ENCODE measurements at regions not wholly inside any gene's neighbourhood (a gene's known extent, or its start where the extent isn't known, plus 50 kb on each side); places are given as distances from the start of the nearest gene placed in this dataset.

DNA sequence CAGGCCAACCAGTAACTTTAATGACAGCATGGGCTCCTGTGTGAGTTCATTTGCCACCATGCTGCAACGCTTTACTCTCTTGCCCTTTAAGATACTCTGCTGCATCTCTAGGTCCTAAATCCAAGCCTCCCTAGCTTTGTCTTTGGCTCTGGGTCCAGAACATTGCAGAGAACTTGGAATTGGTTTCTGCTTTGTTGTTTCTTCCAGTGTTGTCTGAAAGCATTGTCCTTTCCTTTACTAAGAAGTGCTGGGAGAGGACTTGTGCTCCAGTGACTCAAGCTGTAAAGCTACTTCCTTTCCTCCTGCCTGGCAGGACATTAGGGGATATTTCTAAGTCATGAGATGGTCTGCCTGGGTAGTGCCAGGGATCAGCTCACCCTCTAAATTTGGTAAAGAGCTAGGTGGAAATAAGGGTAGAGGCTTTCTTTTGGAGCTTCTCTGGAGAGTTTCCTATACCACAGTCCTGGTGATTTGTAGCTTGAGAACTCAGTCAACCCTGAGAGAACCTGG lies 202.5 kb upstream of the CADM1 start:
- in situ Hi-C loops (cut with MboI; ENCODE audit: low sequenced_read_pairs, unreplicated experiment), result no loop called here
- TF ChIP-seq, protein P1, sequence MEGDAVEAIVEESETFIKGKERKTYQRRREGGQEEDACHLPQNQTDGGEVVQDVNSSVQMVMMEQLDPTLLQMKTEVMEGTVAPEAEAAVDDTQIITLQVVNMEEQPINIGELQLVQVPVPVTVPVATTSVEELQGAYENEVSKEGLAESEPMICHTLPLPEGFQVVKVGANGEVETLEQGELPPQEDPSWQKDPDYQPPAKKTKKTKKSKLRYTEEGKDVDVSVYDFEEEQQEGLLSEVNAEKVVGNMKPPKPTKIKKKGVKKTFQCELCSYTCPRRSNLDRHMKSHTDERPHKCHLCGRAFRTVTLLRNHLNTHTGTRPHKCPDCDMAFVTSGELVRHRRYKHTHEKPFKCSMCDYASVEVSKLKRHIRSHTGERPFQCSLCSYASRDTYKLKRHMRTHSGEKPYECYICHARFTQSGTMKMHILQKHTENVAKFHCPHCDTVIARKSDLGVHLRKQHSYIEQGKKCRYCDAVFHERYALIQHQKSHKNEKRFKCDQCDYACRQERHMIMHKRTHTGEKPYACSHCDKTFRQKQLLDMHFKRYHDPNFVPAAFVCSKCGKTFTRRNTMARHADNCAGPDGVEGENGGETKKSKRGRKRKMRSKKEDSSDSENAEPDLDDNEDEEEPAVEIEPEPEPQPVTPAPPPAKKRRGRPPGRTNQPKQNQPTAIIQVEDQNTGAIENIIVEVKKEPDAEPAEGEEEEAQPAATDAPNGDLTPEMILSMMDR (IDR thresholded peaks at IDR 0.05; ENCODE audit: borderline replicate concordance, control extremely low read depth, extremely low read depth, insufficient read depth, missing control alignments), result no peak
- no peak for DNase-seq (ENCODE audit: low spot score)

DNA sequence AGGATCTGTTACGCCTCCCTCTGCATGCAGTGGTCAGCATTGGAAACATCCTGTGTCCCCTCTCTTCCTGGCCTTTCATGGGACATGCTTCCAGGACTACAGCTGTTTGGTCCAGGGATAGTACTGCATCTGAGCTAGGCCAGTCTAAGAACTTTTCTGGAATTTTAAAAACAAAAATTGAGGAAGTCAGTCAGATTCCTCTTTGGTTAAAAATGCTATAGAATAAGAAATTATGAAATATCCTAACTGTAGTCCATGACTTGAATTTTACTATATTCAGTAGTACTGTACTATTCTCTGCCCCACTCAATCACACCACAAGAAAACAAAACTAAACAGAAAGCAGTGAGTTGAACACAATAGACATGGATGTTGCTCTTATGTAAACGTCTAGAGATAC lies 201.0 kb upstream of the CADM1 start:
- TF ChIP-seq, protein P1 (IDR thresholded peaks at IDR 0.05; ENCODE audit: borderline replicate concordance, control extremely low read depth, extremely low read depth, insufficient read depth, missing control alignments), result no peak
- in situ Hi-C loops (cut with MboI; ENCODE audit: low sequenced_read_pairs, unreplicated experiment), result no loop called here

DNA sequence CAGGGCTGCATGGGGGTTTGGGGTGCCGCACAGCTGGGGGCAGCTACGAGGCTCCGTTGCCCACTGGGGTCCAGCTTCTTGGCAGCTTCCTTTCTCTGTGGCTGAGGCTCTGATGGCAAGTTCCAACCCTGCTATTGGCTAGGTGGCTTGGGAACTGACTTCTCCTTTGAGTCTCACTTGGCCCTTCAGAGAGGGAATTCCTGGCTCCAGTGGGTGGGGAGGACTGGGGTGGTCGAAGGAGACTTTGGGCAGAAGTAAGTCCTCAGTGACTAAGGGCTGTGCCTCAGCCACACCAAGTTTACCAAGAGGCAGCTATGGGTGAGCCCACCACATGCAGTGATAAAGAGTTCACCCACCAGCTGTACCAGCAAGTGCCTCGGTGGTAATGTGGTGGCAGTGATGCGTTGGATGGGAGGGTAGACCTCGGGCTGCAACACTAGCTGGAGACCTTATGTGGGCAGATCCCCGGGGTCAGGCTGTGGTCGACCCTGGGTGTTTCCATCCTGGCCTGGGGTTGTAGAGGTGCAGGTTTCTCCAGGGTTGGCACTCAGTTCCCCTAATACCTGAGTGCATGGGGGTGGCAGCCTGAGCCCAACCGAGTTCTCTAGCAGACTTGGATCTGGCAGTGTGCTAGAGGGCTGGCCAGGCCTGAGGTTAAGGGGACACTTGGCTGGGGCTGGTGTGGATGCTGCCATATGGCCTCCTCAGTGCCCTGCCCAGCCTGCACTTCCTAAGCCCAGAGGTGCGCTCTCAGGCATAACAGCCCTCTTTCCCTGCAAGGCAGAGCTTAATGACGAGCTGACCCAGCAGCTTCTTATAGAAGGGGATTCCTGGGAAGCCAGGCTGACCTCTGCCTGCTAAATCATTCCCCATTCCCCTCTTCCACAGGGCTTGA lies 197.0 kb upstream of the CADM1 start:
- TF ChIP-seq, protein P1 (IDR thresholded peaks at IDR 0.05; ENCODE audit: borderline replicate concordance, control extremely low read depth, extremely low read depth, insufficient read depth, missing control alignments), result no peak
- in situ Hi-C loops (cut with MboI; ENCODE audit: low sequenced_read_pairs, unreplicated experiment), result no loop called here
- no peak for DNase-seq (ENCODE audit: low spot score)

More for the DNA sequence above, 201.0 kb upstream of the CADM1 start:
- no peak for DNase-seq (ENCODE audit: low spot score)

DNA sequence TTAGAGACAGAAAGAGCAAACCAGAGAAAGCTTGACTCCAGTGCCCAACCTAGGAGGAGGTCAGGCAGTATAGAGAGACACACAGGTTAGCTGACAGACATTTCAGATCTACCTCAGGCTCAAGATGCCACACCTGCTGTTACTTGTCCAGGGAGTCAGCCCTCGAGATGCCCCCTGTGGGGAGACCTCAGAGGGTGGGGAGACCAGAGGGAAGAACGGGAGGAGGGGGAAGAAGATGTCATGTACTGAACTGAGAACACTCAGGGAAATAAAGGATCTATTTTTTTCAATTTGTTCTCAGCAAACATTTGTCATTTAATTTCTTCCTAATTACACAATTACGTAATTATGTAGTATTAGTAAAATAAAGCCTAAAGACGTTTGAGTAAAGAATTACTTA lies 196.3 kb upstream of the CADM1 start:
- DNase-seq (ENCODE audit: low spot score), result no peak
- in situ Hi-C loops (cut with MboI; ENCODE audit: low sequenced_read_pairs, unreplicated experiment), result no loop called here
- TF ChIP-seq, protein P1 (IDR thresholded peaks at IDR 0.05; ENCODE audit: borderline replicate concordance, control extremely low read depth, extremely low read depth, insufficient read depth, missing control alignments), result no peak

DNA sequence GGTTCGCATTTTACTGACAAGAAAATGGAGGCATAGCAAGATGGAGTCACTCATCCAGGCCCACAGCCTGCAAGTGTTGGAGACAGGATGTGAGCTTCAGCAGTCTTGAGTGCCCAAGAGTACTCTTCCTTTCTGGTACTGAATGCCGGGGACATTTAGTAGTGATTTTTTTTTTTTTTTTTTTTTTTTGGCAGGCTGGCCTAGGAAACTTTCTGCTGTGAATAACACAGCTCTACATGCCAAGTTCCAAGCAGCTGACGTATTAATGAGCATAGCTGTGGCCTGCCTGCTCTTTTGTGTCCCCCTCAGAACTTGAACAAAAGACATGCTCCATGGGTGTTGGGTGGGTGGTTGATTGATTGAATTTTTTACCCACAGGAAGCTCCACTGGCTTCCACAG lies 195.5 kb upstream of the CADM1 start:
- TF ChIP-seq, protein P1 (IDR thresholded peaks at IDR 0.05; ENCODE audit: borderline replicate concordance, control extremely low read depth, extremely low read depth, insufficient read depth, missing control alignments), result no peak
- no peak for DNase-seq (ENCODE audit: low spot score)
- in situ Hi-C loops (cut with MboI; ENCODE audit: low sequenced_read_pairs, unreplicated experiment), result no loop called here

DNA sequence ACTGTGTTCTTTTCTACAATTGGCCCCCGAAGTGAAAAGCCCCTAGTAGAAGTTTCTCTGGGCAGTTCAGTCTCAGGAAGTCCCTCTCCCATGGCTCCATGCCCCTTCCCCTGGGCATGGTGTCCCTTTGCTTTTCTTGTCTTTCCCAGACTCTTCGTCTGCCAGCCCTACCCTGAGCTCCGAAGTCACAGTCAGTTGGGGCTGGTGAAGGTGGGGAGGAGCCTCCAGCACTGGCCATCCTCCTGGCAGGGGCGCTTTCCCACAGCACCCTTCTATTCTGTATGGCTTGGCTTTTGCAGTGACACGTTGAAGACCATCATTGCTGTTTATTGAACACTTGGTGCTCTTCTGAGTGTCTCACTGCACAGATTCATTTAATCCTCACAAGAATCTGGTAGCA lies 195.1 kb upstream of the CADM1 start:
- in situ Hi-C loops (cut with MboI; ENCODE audit: low sequenced_read_pairs, unreplicated experiment), result no loop called here
- TF ChIP-seq, protein P1 (IDR thresholded peaks at IDR 0.05; ENCODE audit: borderline replicate concordance, control extremely low read depth, extremely low read depth, insufficient read depth, missing control alignments), result no peak
- DNase-seq (ENCODE audit: low spot score), result no peak

Measured in GM13976 (cell line).